NCI-H1092 treated with DMSO at 0.1 percent for 48 hours (cell line): ENCODE measurements at regions not wholly inside any gene's neighbourhood (a gene's known extent, or its start where the extent isn't known, plus 50 kb on each side); places are given as distances from the start of the nearest gene placed in this dataset.

Experiments
- DNase-seq: peaks from one replicate; lab custom pipeline; 2025; lab: John Stamatoyannopoulos, UW

DNA sequence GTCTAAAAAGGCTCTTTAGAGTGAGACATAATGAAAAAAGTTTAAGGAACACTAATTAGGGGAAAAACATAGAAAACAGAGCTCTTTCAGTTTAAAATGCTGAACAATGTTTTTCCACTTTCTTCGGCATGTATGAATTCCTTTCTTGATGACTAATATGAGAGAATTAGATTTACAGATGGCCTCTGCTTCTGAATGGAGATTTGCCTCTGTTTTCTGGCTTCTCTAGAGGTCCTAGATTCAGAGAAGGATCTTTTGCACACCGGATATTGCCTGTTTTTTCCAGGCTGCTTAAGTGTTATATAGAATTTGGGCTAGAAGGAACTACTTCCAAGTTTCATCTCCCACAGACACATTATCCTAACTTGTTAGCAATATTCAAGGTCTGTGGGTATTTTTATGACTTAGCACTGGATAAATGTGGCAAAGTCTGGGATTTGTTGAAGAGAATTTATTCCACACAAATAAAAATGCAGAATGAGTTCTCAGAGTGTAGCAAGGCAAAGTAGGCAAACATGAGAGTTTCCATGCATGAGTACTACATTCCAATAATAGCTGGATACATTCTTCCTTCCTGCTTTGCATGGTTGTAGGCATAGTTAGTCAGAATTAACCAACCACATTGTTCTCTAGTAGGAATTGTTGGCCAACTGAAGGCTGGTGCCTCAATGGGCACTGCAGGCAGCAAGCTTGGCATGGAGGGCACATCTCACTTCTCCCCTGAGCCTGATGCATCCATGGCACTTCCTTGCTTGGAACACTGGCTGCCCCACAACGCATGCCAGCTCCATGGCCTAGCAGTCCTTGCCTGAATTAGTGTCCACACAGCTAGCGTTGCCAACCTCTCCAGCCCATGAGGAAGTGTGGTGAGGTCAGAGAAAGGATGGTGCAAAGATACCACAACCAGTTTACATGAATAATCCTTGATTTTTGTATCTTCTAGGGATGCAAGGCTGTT lies 224.2 kb downstream of the CLIC5 start:
- DNase-seq: no peak

DNA sequence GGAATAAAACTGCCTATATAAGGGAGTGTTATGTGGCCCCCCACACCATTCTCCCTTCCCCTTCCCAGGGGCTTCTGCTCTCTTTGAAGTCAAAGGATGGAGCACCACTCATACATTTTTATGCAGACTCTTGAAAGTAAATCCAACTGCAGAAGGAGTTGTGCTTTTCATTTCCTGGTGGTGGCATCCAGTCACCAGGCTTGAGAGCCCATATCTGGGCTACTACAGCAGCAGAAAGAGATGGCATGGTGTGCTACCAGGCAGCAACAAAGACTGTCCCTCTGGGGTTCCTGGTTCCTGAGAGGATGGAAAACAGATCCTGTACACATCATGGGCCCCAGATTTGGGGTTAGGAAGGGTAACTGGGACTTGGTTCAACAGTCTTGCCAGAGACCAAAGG lies 226.4 kb downstream of the CLIC5 start:
- DNase-seq: no peak

DNA sequence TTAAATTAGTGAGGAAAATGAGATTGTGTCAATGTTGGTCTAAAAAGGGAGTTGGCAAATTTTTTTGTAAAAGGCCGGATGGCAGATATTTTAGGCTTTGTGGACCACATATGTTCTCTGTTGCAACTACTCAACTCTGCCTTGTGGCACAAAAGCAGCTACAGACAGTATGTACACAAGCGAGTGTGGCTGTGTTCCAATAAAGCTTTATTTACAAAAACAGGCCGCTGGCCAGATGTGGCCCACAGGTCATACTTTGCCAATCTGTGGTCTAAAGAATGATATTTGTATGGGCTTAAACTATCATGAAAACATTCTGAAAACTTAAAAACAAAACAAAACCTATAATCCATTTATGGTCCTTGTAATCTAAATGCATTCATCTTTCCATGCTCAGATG lies 228.3 kb downstream of the CLIC5 start:
- no peak for DNase-seq

DNA sequence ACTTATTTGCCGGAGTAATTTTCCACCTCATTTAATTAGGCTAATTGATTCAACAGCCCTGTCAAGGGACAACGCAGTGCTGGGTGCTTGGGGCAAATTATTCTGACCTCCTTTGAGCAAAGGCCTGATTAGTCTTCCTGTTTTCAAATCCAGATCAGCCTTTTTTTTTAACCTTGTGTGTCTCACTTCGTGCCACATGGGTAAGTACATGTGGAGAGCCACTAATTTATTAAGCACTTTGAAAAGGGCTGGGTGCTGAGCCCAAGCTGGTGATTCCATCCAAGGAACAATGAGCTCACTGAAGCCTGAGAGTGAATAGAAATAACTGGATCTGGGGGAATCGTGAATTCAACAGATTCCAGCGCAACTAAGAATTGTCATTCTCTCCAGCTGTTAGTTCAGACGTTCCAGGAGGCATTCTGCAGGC lies 229.3 kb downstream of the CLIC5 start:
- DNase-seq: no peak

DNA sequence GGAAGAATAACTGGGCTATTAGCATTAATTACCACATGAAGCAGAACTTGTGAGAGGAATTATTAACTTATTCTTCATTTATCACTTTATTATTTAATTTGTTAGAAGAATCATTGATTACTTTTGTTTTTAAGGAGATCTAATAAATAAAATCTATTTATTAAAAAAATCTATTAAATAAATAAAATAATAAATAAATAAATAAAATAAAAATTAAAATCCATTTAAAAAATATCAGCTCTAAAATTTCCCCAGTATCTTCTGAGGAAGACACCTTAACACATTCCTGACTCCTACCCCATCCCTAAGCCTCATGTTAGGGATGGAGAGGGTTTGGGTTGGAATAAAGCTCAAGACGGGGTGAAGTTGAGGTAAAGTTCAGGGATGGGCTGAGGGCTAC lies 231.4 kb downstream of the CLIC5 start:
- no peak for DNase-seq

DNA sequence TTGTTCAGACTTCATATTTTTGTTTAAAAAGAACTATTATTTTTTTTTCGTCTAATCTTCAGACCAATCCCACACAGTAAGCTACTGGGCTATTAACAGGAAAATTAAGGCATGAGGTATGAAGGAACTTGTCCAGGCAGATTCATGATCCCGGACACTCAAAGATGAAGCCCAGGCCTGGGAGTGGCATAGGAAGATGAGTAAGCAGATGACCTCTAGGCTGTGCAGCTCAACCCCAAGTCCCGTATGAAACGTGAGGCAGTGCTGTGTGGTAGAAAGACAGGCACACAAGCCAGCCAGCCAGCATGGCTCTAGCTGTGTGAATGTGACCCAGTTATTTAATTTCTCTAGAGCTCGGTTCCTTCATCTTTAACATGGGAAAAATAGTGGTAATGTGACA lies 231.9 kb downstream of the CLIC5 start:
- DNase-seq: no peak

DNA sequence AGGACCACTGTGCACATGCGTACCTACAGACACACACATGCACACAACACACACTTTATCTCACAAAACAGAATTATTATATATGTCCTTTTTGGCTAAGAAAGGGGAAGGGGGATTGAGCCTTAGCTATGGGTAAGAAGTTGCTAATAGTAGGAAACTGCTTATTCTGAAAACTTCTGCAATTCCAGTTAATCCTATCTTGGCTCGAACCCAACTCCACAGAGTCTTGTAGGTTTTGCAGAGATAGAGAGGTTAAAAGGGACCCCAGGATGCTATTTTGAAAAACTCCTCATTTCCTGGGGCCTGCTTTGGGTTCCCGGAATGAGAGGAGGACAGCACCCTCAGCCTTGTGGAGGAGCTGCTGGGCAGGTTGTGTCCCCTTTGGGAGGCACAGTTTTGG lies 233.8 kb downstream of the CLIC5 start:
- no peak for DNase-seq

DNA sequence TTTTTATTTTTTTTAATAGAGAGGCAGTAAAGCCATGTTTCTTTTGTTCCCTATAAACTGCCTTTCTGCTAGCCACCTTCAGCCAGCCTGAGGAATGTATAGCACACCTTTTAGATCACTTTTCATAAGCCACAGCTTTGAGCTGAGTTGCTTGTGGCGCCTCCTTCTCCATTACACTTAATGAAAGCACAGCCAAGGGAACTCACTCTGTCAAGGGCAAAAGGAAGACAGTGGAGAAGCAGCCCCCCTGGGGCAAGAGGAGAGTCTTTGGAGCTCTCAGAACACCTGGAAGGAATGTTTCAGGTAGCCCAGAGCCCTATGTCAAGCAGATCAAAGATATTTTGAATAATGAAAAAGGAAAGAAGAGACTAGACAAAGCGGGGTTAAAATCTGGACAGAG lies 235.1 kb downstream of the CLIC5 start:
- no peak for DNase-seq

DNA sequence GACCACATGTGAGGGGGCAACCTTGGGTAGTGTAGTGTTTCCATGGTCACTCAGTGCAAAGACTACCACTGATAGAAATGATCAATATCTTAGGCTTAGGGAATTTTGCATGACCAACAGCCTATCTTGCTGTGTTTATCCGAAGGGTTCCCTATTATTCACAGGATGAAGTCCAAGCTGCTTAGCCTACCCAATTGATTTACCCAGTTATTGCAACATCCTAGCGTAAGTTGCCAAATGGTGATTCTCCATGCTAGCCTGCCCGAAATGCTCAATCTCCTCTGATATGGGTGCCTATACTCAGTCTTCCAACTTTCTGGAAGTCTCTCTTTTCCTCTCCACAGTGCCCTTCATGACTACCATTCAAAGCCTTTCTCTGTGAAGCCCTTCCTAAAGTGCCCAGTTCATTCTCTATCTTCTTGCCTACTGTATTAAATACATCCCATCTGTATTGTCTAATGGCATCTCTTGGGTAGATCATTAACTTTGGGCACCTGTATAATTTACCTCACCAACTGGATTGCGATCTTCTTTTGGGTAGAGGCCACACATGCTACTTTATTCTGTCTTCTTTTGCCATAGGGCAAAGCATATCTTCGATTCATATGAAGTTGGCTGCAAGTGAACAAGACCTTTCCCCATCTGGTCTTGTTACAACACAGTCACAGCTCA lies 240.5 kb downstream of the CLIC5 start:
- DNase-seq: no peak

DNA sequence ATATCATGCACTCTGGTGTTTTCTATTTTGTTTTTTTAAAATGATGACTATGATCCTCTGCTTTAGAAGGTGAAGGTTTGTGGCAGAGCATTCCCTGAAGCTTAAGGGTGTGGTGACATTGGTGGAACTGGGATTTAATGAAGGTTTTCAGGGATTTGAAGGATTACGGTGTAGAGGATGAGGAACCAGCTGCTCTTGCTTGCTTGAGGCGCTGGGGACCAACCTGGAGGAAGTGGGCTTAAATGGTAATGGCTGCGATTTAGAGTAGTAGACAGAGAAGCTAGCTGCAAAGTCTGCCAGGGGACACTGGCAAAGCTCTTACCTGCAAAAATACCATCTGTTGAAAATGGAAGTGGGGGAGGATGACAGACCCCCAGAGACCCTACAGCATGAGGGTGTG lies 241.8 kb downstream of the CLIC5 start:
- no peak for DNase-seq

DNA sequence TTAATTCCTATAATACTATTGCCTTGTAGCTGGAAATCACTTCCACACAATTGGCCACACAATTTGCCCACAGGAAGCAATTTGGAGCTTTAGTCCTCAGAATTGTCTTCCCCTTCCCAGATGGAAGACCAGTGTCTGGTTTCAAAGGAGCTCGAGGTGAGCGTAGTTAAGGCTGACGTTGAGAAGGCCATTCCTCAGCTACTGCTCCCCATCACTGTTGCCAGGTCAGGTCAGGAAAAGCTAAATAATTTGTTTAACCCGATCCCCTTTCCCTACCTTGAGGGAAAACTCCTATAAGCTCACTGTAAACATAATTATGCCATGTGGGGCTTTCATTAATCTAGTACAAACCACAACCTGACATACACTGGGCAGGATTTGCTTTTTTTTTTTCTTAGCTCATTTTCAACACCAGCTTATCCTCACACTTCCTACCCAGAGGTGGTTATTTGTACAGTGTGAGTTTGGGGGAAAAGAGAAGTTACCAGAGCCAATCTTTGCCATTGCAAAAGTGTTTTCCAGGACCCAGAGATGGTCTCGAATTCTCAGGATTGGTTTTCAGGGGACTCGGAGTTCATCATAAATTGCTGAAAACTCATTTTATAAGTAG lies 242.7 kb downstream of the CLIC5 start:
- DNase-seq: no peak

DNA sequence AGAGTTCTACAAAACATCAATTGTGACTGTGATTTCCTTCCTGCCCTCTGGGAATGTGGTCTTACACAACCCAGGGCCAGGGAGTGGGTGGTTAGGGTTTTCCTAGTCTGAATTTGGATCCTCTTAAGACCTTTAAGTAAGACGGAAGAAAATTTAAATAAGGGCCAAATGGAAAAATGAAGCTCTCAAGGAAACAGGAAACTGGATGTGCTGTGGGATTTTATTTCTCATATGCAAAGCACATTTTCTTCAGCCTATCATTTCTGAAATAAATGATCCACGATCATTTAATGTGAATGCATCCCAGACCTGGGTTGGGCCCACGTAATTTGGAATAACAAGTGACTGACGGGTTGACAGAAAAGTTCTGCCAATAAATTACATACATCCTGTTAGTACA lies 243.6 kb downstream of the CLIC5 start:
- DNase-seq: no peak

DNA sequence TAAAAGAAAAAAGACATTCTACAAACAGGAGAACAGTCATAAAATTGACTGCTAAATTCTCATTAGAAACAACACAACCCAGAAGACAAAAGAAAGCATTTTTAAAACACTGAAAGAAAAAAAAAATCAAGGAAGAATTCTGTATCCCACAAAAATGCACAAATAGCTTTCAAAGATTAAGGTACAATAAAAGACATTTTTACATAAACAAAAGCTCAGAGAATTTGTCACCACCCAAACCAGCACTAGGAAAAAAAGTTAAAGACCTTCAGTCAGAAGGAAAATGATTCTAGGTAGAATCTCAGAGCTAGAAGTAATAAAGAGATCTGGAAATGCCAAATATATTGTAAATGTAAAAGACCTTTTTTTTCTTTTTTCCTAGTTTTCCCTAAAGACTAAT lies 252.4 kb downstream of the CLIC5 start:
- no peak for DNase-seq

DNA sequence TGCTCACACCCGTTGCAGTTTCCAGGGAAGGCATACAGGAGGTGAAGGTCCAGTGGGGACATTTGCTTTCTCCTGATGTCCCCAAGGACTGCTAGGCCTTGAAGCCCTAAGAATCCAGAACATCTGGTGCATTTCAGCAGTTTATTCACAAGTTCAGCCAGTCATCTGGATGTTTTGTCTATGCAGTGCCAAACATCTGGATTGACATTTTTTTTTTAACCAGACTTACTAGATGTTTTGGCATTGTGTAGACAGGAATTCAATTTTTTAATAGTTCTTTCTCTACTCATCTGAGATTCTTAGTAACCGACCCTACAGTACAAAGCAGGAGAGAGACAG lies 256.2 kb downstream of the CLIC5 start:
- no peak for DNase-seq

DNA sequence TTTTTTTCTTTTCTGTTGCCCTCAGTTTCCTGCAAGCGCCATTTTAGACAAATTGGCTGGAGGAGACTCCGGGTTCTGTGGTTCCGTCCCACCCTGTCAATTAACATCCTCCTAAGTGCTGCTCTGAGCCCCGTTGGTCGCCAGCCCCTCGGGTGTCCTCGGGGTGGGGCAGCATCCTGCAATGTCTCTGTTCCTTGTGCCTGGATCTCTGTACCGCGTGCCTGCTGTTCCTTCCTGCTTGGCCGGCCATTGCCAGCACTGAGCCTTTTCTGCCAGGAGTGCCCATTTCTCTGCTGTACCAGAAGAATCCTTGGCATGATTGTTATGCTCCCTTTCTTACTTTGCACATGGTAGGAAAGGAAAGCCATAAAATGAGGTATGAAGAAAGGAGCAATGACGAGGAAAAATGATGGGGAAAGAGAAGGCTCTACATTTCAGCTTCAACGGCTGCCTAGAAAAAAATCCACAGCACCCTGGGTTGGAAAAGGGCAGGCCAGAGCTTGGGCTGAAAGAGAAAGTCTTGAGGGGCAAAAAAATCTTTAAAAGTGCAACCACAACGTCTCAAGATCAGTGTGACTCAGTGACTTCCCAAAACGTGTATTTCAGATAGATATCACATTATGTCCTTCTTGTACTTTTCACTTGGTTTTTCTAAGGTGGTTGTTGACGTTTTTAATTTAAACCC lies 256.7 kb downstream of the CLIC5 start:
- DNase-seq: no peak

DNA sequence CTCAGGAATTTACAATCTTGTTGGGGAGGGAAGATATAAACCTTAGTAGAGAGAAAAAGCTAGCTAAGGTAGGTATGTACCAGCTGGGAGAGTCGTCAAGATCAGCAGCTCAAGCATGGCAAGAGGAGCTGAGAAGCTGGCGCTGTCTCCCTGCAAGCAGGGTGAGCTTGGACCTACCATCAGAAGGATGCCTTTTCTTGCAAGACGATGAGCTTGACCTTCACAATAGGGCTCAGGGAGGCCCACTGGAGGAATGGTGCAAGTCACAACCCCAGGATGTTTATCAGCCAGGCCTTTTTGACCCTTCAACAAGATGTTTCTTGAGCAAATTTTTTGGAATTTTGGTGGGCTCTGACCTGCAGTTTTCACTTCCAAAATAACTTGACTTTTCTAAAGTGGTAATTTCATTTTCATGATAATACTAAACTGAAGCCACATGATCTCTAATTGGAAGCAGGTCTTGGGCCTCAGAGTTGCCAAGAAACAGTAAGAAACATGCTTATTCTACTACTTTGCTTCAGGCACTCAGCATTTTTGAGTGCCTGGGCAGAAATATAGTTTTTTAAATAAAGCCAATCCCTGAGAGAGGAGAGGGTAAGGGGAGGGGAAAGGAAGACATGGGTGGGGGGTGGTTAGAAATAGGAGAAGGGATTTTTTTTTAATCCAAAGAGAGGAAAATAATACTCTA lies 258.1 kb downstream of the CLIC5 start:
- DNase-seq: no peak

DNA sequence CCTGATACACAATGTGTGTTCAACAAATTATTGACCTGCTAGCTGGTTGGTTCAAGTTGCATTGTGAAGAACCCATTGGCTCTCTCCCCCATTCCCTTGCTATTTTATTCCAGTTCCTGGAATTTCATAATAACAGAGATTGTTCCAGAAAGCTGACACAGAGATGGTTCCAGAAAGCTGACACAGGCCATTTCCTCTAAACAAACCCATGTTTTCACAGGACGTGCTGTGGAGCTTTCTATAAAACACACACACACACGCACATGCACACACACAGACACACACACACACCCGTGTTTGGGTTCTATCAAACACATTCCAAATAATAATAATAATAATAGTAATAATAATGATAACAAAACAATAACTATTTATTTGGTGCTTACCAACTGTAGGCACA lies 259.1 kb downstream of the CLIC5 start:
- no peak for DNase-seq

DNA sequence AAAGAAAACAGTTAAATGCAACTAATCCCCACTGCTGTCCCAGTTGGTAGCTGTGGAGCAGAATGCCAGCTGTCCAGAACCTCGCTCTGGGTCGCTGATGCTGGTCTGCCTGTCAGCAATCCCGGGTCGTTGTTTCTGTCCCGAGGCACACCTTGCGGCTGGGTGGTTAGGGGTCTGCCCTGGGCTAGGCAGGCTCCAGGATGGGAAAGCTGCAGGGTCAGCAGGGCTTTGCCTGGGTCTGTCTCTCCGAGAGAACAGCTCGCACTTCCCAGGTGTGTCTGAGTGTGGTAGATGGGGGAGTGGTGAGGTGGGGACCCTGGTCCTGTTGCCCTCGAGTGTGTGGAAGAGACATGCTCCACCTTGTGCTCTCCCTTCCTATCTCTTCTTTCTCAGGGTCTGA lies 261.2 kb downstream of the CLIC5 start:
- no peak for DNase-seq

DNA sequence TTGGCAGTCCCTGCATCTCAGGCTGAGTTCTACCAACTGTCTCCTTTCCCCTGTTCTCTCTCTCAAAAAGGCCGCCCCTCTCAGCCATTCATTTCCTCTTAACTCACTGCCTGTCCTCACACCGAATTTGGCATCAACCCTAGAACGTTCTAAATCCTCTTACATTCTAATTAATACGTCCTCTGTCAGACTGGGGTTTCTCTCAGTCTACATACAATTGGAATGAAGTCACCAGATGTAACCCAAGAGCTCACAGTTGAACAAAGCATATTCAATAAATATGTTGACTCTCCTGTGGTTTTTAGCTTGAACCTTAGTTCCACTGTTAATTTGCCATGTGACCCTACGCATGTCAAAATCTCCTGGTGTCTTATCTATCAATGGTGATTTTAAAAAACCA lies 269.6 kb downstream of the CLIC5 start:
- no peak for DNase-seq

DNA sequence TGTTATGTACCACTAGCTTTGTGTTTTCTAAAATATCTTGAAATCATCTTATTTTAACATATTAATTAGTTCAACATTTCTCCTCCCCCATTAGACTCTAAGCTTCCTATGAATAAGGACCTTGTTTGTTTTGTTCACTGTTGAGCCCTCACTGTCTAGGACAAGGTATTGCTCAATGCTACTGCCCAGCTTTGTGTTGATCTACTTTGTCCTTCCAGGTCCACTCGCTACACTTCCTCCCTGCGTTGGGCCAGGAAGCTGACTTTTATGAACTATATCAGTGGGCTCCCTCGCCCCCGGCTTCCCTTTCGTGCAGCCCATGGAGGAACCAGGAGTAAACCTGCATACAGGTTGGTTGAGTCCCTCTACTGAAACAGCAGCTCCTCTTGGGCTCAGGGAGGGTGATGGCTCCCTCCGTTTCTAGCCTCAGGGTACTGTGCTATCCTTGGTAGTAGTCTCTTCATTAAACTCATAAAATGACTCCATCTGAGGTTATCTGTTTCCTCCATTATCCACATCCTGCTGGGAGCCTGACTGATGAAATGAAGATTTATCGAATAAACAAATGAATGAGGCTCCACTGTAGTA lies 272.5 kb downstream of the CLIC5 start:
- DNase-seq: no peak

DNA sequence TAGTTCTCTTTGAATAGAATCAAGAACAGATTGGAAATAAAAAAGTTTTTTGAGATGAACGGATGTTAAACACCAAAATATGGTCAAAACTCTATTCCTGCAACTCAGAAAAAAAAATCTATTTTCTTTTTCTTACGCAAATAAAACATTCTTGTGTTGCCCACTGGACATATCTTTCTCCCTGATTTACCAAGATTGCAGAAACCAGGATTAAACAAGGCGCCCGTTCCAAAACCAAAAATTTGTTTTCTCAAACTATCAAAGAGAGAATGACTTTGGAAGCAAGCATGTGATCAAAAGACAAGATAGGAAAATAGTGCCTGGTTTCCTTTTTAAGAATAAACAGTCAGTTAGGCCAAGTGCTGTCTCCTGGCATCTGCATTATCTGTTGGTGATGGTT lies 273.1 kb downstream of the CLIC5 start:
- no peak for DNase-seq
